Neural progenitor cell (in vitro differentiated cells): ENCODE measurements at regions not wholly inside any gene's neighbourhood (a gene's known extent, or its start where the extent isn't known, plus 50 kb on each side); places are given as distances from the start of the nearest gene placed in this dataset.

Source experiments
- CTCF ChIP-seq: fragments of 200-600 bp; sonication (generic); IDR thresholded peaks from 2 replicates; pipeline ENCODE4 v1.5.1; 2017; ENCODE audit warnings: antibody characterized with exemption, mild to moderate bottlenecking
- EZH2 ChIP-seq: fragments of 200-600 bp; sonication (generic); IDR thresholded peaks from 2 replicates; pipeline ENCODE4 v1.6.1; 2017; ENCODE audit warnings: antibody characterized with exemption, mild to moderate bottlenecking, moderate library complexity
- EZH2phosphoT487 ChIP-seq: fragments of 200-600 bp; sonication (generic); IDR thresholded peaks from 2 replicates; pipeline ENCODE4 v1.6.1; 2017; ENCODE audit warnings: antibody characterized with exemption

DNA sequence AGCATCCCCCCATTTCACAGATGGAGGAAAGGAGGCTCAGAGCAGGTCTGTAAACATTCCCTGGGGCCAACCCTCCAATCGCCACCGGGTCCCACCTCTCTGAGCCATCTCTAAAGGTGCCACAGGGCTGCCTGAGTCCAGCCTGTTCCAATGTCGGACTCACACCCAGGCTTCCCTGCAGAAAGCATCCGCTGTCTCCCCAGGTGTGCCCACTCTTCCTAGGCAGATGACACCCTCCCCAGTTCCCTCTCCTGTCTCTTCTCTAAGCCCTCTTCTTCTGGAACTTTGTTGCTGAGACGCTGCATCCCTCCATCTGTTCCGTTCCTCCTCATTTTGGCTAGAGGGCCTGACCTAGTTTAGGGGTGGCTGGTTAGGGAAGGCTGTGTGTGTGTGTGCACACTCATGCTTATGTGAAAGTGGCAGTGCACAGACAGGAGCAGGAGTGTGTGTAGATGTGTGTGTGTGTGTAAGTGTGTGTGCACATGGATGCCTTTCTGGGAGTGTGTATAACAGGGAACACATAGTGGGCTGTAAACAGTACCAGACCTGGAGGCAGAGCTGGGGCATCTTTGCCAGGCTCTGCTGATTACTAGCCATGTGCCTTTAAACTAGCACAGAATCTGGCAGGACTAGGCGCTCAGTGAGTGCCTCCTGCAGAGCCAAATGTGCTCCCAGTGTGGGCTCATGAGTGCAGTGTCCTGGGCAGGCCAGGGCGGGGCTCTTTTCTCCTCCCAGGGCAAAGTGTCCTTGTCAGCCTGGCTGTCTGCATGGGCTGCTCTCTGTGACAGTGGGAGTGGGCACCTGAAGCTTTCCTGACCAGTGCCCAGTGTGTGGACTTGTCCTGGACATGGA is 77.3 kb upstream of the NECTIN1 start:
- TF ChIP-seq CTCF (no peak), EZH2phosphoT487 (no peak), EZH2 (no peak)
